Ovary (tissue), 3 donors: ENCODE measurements at regions not wholly inside any gene's neighbourhood (a gene's known extent, or its start where the extent isn't known, plus 50 kb on each side); places are given as distances from the start of the nearest gene placed in this dataset.

Experiments
- CTCF ChIP-seq, 3 donors: fragments of 450-650 bp in 2 of 3; fragments of 200-600 bp in 1 of 3; IDR thresholded peaks; one replicate each; pipeline versions ENCODE4 v1.5.1 to v1.8.0; 2016 to 2022; ENCODE audit warnings: antibody characterized with exemption in 3 of 3, mild to moderate bottlenecking in 1 of 3
- EP300 ChIP-seq: sonication (generic); formaldehyde crosslinking; IDR thresholded peaks from one replicate; pipeline ENCODE4 v1.6.1; 2017; ENCODE audit warnings: antibody characterized with exemption
- donor health status: DM: no; HTN: no; CAD: no.

GRCh38 chr3:72439321-72440183, 408.7 kb downstream of the SHQ1 start:
- no peak for TF ChIP-seq CTCF (IDR thresholded peaks at IDR 0.05)
- no peak for TF ChIP-seq EP300
